ENCODE measurements at regions not wholly inside any gene's neighbourhood (a gene's known extent, or its start where the extent isn't known, plus 50 kb on each side); places are given as distances from the start of the nearest gene placed in this dataset.
A peak's percentile ranks its signal among the peaks of the same experiment; 100 is the strongest.

- DNase-seq = no peak
Measured at GRCh38 chr1:191953526-191953925, 204.7 kb upstream of the RGS18 start.

GRCh38 chr1:191959856-191960255 lies 198.4 kb upstream of the RGS18 start:
- DNase-seq = no peak

- no peak for DNase-seq
Measured at GRCh38 chr1:191963286-191963685, 195.0 kb upstream of the RGS18 start.

GRCh38 chr1:191963781-191964455 lies 194.3 kb upstream of the RGS18 start:
- DNase-seq = peak; percentile 21

- no peak for DNase-seq
Measured at GRCh38 chr1:191969290-191969689, 189.0 kb upstream of the RGS18 start.

GRCh38 chr1:191970116-191970515 lies 188.1 kb upstream of the RGS18 start:
- no peak for DNase-seq

- DNase-seq = no peak
Measured at GRCh38 chr1:191971447-191971846, 186.8 kb upstream of the RGS18 start.

- DNase-seq = no peak
Measured at GRCh38 chr1:191974004-191974403, 184.3 kb upstream of the RGS18 start.

GRCh38 chr1:191977874-191978506 lies 180.3 kb upstream of the RGS18 start:
- DNase-seq = no peak

- DNase-seq = no peak
Measured at GRCh38 chr1:191984856-191985255, 173.4 kb upstream of the RGS18 start.

GRCh38 chr1:191992118-191992517 lies 166.1 kb upstream of the RGS18 start:
- DNase-seq = no peak

- peak; percentile 58 for DNase-seq
Measured at GRCh38 chr1:191993549-191993948, 164.7 kb upstream of the RGS18 start.

- DNase-seq = no peak
Measured at GRCh38 chr1:192002063-192002462, 156.2 kb upstream of the RGS18 start.

GRCh38 chr1:192003295-192004077 lies 154.8 kb upstream of the RGS18 start:
- DNase-seq = no peak

GRCh38 chr1:192005976-192006375 lies 152.3 kb upstream of the RGS18 start:
- DNase-seq = no peak

- DNase-seq = no peak
Measured at GRCh38 chr1:192008281-192008825, 149.9 kb upstream of the RGS18 start.

- no peak for DNase-seq
Measured at GRCh38 chr1:192010406-192010805, 147.9 kb upstream of the RGS18 start.

- DNase-seq = no peak
Measured at GRCh38 chr1:192011525-192011924, 146.7 kb upstream of the RGS18 start.

- DNase-seq = no peak
Measured at GRCh38 chr1:192022827-192023226, 135.4 kb upstream of the RGS18 start.

GRCh38 chr1:192024881-192025280 lies 133.4 kb upstream of the RGS18 start:
- no peak for DNase-seq

GRCh38 chr1:192038567-192038966 lies 119.7 kb upstream of the RGS18 start:
- DNase-seq = no peak

GRCh38 chr1:192045131-192045530 lies 113.1 kb upstream of the RGS18 start:
- DNase-seq = no peak

- peak; percentile 89 for DNase-seq
Measured at GRCh38 chr1:192053531-192053971, 104.7 kb upstream of the RGS18 start.

- no peak for DNase-seq
Measured at GRCh38 chr1:192057766-192058165, 100.5 kb upstream of the RGS18 start.
